Cardiac septum (tissue), 1 donor: ENCODE measurements at regions not wholly inside any gene's neighbourhood (a gene's known extent, or its start where the extent isn't known, plus 50 kb on each side); places are given as distances from the start of the nearest gene placed in this dataset.

Experiments
- DNase-seq: peaks from one replicate; pipeline ENCODE4 v3.0.0-alpha.2; 2020; ENCODE audit warnings: low spot score
- intact Hi-C: fragments of 100-400 bp; cut with DNase I; formaldehyde crosslinking; loops from one replicate; pipeline ENCODE4 v1.14.0; 2022
- donor health status: DM: no; HTN: no; CAD: no.

DNA sequence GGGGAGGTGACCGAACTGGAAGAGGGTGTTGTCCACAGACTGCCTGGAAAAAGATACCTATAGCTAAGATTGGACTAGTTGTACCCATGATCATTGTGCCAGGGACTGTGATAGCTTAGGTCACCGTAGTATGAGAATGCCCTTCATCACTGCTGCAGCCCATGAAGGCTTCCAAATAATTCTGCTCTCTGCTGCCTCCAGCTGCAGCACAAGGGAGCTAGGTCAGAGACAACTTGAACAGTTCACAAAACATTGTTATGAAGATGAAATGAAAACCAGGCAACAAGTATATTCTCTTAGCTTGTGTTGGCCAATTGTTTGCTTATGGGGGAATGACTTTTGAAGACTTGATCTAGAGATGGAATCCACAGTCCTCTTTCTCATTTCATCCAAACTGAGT lies 246.7 kb downstream of the MRPL39 start:
- DNase-seq, result no peak
- intact Hi-C loops, result no loop called here

DNA sequence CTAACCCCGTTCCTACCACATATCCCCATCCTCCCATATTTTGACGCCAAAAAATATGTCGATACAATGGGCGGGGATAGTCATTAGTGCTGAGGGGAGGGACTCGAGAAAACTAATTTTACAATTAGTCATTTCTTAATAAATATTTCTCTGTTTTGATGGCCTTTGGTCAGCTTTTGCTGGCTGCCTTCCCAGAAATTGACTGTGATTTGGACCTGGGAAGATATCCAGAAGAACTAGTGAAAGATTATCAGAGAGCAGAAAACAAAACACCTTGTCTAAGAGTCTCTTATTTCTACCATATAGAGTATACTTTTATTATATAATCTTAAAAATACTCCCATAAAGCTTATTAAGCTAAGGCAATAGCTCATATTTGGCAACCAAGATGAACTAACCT lies 247.6 kb downstream of the MRPL39 start:
- intact Hi-C loops, result no loop called here
- no peak for DNase-seq

DNA sequence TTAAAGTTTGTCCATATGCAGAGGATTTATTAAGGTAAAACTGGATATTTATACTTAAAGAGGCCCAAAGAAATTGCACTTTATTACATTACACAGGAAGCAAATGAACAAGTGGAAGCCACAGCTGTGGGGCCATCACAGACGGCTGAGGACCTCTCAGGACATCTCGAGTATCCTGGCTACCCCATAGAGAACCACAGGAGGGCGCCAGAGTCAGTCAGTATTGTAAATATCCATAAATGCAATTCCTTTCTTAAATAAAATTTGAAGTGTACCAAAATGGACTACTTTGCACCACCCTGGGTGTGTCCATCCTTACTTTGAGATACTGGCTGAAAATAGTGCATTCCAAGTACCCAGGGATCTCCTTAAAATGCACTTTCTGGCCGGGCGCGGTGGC lies 257.2 kb downstream of the MRPL39 start:
- intact Hi-C loops, result no loop called here

DNA sequence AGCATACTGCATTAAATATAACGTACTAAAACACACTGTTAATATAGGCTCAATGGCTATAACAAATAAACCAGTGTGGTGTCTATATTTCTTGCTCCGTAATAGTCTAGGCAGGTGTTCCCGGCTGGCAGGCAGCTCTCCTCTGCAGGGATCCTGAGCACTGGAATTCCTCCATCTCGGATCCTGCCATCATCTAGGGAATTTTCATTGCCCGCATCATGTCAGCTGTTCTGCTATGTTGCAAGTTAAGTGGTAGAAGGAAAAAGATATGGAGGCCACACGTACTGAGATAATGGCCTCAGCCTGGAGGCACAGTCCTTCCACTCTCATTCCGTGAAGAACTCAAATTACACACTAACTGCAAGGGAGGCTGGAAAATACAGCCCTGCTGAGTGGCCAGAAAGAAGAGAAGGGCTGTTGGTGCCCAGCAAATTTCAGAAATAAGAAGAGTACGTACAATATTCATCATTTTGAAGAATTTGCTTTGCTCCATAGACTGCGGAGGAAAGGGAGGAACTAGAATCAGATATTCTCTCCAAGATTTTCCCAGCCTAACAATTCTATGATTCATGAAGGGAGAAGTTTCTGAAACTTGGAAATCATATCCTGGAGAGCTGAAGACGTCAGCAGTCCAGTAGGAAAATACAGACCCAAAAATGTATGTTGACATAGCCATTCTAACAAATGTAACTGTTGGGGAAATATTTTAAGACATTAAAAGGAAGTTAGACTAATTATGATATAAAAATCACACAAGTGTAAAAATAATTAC lies 263.3 kb downstream of the MRPL39 start:
- DNase-seq, result no peak
- intact Hi-C loops, result no loop called here

More for the DNA sequence above, 257.2 kb downstream of the MRPL39 start:
- DNase-seq, result no peak

DNA sequence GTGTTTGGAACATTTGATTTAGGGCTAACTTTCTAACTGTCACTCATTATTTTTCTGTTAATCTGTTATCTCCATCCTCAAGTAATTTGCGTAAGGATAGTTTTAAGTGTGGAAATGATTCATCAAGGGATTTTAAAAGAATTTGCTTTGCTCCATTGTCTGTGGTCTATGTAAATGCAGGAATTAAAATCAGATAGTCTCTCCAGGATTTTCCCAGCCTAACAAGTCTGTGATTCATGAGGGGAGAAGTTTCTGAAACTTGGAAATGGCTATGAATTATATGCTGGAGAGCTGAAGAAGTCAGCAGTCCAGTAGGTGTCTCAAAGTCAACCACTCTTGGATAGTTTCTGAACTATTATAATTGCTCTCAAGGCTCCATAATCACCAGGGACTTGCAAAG lies 264.5 kb downstream of the MRPL39 start:
- intact Hi-C loops, result no loop called here
- DNase-seq, result no peak

DNA sequence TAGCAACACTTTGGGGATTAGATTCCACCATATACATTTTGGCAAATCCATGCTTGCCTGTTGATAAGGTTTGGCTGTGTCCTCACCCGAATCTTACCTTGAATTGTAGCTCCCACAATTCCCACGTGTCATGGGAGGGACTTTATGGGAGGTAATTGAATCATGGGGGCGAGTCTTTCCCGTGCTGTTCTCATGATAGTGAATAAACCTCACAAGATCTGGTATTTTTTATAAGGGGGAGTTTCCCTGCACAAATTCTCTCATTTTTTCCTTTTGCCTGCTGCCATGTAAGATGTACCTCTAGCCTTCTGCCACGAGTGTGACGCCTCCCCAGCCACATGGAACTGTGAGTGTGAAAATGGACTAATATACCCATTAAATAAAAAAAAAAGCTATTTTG lies 265.3 kb downstream of the MRPL39 start:
- no peak for DNase-seq
- intact Hi-C loops, result no loop called here

DNA sequence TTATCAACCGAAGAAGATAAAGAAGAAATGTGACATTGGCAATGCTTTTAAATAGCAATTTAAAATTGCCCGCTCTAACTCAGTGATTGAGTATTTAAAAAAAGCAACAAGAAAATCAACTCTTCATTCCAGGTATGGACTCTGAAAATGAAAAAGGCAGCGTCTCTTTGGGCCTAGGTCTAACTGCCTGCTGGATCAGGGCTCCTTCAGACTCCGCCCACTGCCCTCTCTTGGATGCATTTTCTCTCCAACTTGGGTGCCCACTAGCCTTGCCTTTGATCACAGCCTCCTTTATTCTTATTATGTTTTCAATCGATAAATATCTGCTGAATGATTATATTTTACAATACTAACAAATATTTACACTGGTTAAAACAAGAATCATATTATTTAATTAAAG lies 268.9 kb downstream of the MRPL39 start:
- DNase-seq, result no peak
- intact Hi-C loops, result no loop called here

DNA sequence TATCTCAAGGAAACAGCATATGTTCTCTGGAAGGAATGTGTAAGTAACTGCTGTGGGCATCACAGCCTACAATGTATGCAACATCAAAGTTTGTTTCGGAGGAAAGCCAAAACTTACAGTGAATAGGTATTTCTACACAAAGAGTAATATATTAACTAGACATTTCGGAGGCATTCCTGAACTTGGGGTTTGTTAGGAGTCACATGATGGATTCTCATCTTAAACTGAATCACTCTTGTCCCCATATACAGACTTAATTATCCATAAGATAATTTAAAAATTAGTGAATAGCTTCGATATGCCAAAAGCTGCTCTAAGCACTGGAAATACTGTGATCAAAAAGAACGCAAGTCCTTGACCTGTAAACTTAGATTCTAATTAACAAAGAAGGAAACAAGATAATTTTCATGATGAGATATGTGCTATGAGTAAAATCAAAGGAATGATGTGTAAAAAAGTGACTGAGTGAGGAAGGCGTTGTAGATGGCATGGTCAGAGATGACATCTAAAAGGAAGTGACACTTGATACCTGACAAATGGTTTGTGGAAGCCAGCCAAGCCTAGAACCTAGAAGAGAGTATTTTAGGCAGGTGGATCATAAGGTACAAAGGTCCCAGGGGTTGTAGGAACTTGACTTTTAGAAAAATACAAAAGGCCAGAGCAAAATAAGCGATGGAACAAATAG lies 273.1 kb downstream of the MRPL39 start:
- no peak for DNase-seq
- intact Hi-C loops, result no loop called here

DNA sequence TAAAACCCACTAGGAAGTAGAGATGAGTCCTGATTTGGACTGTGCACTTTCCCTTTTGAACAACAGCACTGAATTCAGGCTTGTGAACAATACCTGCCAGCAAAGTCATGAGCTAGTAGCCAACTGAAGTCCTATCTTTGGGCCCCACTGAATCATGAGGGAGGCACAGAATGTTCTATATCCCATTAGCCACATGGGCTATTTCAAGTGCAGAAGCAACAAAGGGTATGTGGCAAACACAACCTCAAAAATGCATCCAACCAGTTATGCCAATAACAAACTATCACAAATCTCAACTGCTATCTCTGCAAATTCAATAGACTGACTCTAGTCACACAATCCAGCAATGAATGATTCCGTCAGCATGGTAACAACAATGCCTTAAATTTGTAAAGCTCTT lies 276.0 kb downstream of the MRPL39 start:
- no peak for DNase-seq
- intact Hi-C loops, result no loop called here

DNA sequence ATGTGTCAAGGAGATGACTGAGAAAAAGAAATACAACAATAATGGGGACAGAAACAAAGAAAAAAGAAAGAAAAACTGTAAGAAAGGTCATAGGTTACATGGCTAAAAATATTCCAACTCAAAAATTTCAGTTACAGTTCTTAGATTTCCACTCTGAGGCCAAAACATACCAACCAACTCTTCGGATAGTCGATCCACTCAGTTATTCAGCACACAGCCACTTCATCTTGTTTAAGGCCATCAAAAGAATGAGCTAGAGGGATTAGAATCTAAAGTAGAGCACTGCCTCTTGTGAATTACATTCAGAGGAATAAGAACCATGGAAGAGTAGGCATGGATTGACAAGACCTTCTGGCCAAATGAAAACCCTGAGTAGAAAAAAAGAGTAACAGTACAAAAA lies 277.0 kb downstream of the MRPL39 start:
- intact Hi-C loops, result no loop called here
- DNase-seq, result no peak

DNA sequence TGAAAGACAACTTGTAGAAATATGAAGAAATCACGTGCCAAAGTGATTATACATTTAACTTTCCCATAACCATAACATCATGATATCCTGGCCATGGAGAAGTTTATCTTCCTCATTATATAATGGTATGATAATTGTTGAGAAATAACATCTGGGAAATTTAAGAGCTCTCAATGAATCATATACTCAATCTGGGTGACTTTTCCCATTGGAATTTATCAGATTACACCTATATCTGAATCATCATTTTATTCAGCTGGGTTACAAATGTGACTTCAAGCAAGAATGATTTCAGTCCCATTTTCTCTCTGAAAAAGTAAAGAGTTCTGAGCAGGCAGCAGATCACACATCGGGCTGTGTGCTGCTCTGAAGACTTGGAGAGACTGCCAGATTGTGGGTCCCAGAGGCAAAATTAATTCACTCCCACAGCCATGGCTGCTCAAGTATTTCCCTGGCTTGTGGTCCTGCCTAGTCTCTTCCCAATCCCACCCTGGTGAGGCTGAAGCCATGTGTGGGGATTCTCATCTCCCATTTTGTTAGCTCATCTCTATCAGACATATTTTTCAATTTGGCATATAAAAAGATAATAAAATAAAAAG lies 278.0 kb downstream of the MRPL39 start:
- DNase-seq, result no peak
- intact Hi-C loops, result no loop called here

DNA sequence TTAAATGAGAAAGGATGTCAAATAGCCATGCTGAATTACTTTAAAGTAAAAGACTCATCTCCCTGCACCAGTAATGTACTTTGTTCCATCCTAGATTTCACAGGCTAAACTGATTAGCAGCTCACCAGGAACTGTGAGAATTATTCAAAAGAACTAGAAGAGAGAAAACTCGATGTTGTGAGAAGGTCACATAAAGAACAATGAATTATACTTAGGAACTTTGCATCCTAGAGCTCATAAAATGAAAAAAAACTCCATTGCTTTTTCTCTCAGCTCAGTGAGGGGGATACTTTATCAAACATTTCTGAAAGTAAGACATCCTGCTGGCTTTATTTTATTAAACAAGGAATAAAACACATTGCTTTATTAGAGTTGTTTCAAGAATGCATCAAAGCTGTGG lies 278.5 kb downstream of the MRPL39 start:
- intact Hi-C loops, result no loop called here
- no peak for DNase-seq

DNA sequence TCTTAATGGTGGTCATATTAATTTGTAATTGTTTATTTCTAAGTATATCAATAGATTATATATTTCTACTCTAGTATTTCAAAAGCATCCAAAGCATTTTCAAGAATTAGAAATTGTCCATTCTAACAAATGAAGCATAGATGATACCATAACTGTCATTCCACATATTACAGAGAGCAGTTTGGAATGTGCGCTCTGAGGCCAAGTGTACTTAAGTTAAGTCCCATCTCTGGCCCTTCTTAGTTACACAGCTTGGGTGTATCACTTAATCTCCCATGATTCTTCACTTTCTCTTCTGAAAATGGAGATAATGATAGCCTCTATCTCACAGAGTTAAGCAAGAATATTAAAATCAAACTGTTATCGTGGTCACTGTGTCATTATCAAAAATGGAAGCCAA lies 281.1 kb downstream of the MRPL39 start:
- DNase-seq, result no peak
- intact Hi-C loops, result no loop called here

DNA sequence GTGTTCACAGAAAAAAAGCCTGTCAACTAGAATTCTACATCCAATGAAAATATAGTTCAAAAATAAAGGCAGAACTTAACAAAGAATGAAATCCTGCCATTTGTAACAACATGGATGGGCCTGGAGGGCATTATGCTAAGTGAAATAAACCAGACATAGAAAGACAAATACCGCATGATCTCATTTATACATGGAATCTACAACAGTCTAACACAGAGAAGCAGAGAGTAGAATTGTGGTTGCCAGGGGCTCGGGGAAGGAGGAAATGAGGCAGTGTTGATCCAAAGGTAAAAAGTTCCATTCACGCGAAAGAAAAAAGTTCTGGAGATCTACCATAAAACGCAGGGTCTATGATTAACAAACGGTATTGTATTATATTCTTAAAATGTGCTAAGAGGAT lies 282.6 kb downstream of the MRPL39 start:
- no peak for DNase-seq
- intact Hi-C loops, result no loop called here

DNA sequence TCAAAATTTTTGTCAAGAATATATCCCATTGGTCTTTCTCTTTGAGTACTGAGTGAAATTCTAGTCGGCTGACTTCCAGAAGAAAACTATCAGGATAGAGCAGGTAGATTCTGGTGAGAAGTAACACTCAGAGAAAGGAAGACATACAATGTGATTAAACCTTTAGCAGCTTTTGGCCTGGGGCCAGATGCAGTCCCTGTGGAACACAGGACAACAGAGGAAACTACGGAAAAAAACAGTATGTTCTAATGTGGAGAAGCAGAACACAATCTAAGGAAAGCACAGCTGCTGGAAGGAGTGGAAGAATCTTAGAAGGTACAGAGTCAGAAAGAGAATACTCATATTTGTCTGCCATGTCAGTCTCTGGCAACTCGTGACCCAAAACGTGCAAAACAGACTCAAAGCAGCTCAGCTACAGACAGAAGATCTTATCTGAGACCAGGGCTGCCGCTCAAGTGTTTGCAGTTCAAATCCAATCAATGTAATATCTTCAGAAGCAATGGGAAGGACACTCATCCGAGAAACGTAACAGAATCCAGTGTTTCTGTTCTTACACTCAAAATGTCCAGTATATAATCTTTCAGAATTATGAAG lies 283.8 kb downstream of the MRPL39 start:
- intact Hi-C loops, result no loop called here
- DNase-seq, result no peak

DNA sequence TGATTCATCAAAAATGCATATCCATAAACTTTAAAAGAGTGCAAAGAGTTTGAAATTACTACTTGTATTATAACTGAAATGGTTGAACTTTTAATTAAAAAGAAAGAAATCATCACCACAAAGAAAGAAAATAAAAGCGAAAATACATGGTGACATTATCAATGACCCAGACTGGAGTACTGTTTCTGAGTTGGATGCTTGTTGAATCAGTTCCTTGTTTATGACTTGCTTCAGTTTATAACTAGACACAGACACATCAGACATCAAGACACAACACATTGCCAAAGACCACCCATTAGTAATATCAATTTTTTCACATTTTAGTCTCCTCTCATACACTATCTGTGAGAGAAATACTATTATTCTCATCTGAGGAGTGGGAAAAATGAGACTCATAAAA lies 293.0 kb downstream of the MRPL39 start:
- DNase-seq, result no peak
- intact Hi-C loops, result no loop called here

DNA sequence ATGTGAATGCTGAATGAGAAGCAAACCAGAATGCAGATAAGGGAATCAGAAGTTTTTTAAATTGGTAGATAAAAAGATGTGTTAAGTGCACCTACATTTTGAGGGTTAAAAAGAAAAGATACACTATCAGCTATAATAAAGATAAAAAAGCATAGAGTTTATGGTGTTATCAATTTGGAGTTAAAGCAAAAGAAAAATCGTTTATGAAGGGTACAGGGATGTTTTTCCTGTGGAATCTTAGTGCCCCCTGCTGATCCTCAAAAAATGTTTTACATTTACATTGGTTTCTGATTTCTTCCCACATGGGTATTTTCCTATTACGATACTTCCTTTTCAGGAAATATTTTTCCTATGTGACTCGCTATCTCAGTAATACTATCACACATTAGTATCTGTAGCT lies 293.5 kb downstream of the MRPL39 start:
- no peak for DNase-seq
- intact Hi-C loops, result no loop called here

DNA sequence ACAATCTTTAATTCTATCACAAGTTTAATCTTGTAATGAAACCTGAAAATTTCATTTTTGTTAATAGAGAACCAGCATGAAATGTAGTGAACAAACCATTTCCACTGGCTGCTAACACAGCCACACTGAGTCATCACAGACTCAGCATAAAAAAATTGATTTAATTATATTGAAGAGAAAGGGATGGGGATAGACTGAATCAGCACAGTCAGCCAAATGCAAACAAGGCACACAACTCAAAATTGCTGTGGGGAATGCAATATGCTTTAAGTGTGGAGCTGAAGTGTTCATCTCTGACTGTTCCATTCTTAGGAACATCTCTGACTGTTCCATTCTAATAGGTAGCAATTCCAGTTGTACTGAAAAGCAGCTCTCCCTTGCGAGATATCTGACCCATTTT lies 299.8 kb downstream of the MRPL39 start:
- DNase-seq, result no peak
- intact Hi-C loops, result no loop called here

DNA sequence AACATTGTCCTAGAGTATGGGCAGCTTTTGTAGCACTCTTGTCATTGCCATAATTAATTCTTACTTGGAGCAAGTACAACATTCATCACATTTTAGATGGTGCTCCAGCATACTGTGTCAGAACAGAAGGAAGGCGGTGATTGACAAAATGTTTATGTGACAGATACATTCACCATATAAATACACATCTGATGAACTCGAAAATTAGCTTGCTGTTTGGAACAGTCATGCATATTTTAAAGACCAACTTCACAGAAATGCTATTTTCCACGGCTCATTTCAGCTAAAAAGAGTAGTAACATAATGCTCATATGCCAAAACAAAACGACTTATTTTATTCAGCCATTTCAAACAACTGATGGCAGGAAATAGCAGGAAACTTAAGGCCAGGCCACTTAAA lies 302.7 kb downstream of the MRPL39 start:
- no peak for DNase-seq
- intact Hi-C loops, result no loop called here

DNA sequence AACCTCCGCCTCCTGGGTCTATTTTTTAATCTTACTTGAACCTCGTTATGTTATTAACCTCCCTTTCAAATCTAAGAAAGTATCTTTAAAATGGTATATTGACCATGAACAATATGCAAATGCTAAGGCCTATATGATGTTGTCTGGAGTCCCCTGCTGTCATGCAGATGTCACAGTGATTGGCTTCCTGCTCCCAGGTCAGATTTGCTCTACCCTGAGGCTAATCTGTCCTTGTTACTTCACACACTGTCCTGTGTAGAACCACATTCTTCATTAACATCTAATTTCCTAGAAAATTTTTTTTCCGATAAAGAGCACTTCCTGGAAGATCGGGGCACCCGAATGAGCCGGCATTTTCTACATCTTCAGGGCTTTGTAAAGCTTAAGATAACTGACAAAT lies 306.6 kb downstream of the MRPL39 start:
- no peak for DNase-seq
- intact Hi-C loops, result no loop called here
